Naive thymus-derived CD8-positive, alpha-beta T cell (primary cell): ENCODE measurements at regions not wholly inside any gene's neighbourhood (a gene's known extent, or its start where the extent isn't known, plus 50 kb on each side); places are given as distances from the start of the nearest gene placed in this dataset.
A peak's percentile ranks its signal among the peaks of the same experiment; 100 is the strongest.
"Not testable (repeated sequence)": the region's sequence is repeated elsewhere in the genome, so short reads cannot be mapped to it uniquely, and the experiment has no call there.

Experiments
- ATAC-seq, 2 donors: fragments of 150-1000 bp; cut with Tn5 transposase in 1 of 2; sonication (Bioruptor Pico), chemical (Tn5 transposase) in 1 of 2; 1 replicate in 1 of 2; 2 replicates in 1 of 2; pipeline ENCODE4 v1.10.0; 2021; ENCODE audit warnings: mild to moderate bottlenecking in 2 of 2, moderate library complexity in 2 of 2
- POLR2A ChIA-PET: fragments of 350-600 bp; sonication (Branson Sonifier 250); formaldehyde crosslinking; loops from one replicate; lab custom pipeline; 2021; ENCODE audit warnings: antibody characterized with exemption; lab: Charles Lee
- DNase-seq, 10 donors: peaks; one replicate each; pipeline versions ENCODE4 v3.0.0 to v3.0.0-alpha.2; 2020 to 2022
- H3K27ac Mint-ChIP-seq, 10 donors: one replicate each; pipeline ENCODE4 v1.8.0; 2020 to 2022; ENCODE audit warnings: mild to moderate bottlenecking in 10 of 10, mixed read lengths in 10 of 10, moderate library complexity in 4 of 10, inconsistent platforms in 1 of 10
- H3K27me3 Mint-ChIP-seq, 5 donors: one replicate each; pipeline ENCODE4 v1.8.0; 2021 to 2022; ENCODE audit warnings: mixed read lengths in 5 of 5
- H3K36me3 Mint-ChIP-seq, 3 donors: one replicate each; pipeline ENCODE4 v1.8.0; 2020 to 2022; ENCODE audit warnings: mixed read lengths in 3 of 3, mild to moderate bottlenecking in 2 of 3, inconsistent platforms in 1 of 3
- H3K4me1 Mint-ChIP-seq, 4 donors: one replicate each; pipeline ENCODE4 v1.8.0; 2021 to 2022; ENCODE audit warnings: mixed read lengths in 4 of 4
- H3K4me3 Mint-ChIP-seq, 10 donors: one replicate each; pipeline ENCODE4 v1.8.0; 2020 to 2022; ENCODE audit warnings: mild to moderate bottlenecking in 10 of 10, mixed read lengths in 10 of 10, moderate library complexity in 6 of 10, inconsistent platforms in 1 of 10
- H3K9me3 Mint-ChIP-seq, 9 donors: one replicate each; pipeline ENCODE4 v1.8.0; 2020 to 2022; ENCODE audit warnings: mixed read lengths in 9 of 9, mild to moderate bottlenecking in 3 of 9, inconsistent platforms in 1 of 9, moderate library complexity in 1 of 9

GRCh38 chr21:19218163-19218562, 814.6 kb upstream of the TMPRSS15 start:
- H3K36me3 Mint-ChIP-seq: no peaks in the 10 kb centered on the region
- ATAC-seq: no peak
- POLR2A ChIA-PET: no interaction called here
- no peak for DNase-seq
- no peak overlapping the region for H3K4me3 Mint-ChIP-seq
- peaks cover 0 to 23% (median 2%) of the 10 kb centered on the region in 9 donors for H3K9me3 Mint-ChIP-seq
- H3K27ac Mint-ChIP-seq: no peak overlapping the region
- no peaks in the 10 kb centered on the region for H3K4me1 Mint-ChIP-seq
- no peaks in the 10 kb centered on the region for H3K27me3 Mint-ChIP-seq

- no peak for DNase-seq
- no peak overlapping the region for H3K4me3 Mint-ChIP-seq
- no peaks in the 10 kb centered on the region for H3K4me1 Mint-ChIP-seq
- no peaks in the 10 kb centered on the region for H3K27me3 Mint-ChIP-seq
- no peaks in the 10 kb centered on the region for H3K36me3 Mint-ChIP-seq
- H3K9me3 Mint-ChIP-seq: peaks cover 0 to 14% (median 4%) of the 10 kb centered on the region in 9 donors
- no peak for ATAC-seq
- POLR2A ChIA-PET: no interaction called here
- H3K27ac Mint-ChIP-seq: no peak overlapping the region
Observed at GRCh38 chr21:19224090-19224489, 820.5 kb upstream of the TMPRSS15 start.

GRCh38 chr21:19228226-19228625, 824.6 kb upstream of the TMPRSS15 start:
- Mint-ChIP-seq H3K36me3 (no peaks in the 10 kb centered on the region), H3K27me3 (no peaks in the 10 kb centered on the region), H3K4me1 (no peaks in the 10 kb centered on the region), H3K27ac (no peak overlapping the region), H3K4me3 (no peak overlapping the region), H3K9me3 (peaks cover 0 to 18% (median 5%) of the 10 kb centered on the region in 9 donors)
- POLR2A ChIA-PET: no interaction called here
- no peak for ATAC-seq
- no peak for DNase-seq

GRCh38 chr21:19233841-19234240, 830.3 kb upstream of the TMPRSS15 start:
- H3K27ac Mint-ChIP-seq, POLR2A ChIA-PET, ATAC-seq, H3K27me3 Mint-ChIP-seq, H3K4me1 Mint-ChIP-seq, DNase-seq, H3K4me3 Mint-ChIP-seq, H3K36me3 Mint-ChIP-seq: not testable (repeated sequence)
- peaks cover 0 to 23% (median 9%) of the 10 kb centered on the region in 9 donors for H3K9me3 Mint-ChIP-seq

GRCh38 chr21:19236209-19236608, 832.6 kb upstream of the TMPRSS15 start:
- H3K4me3 Mint-ChIP-seq: no peak overlapping the region
- no peaks in the 10 kb centered on the region for H3K36me3 Mint-ChIP-seq
- no peak for ATAC-seq
- H3K27me3 Mint-ChIP-seq: no peaks in the 10 kb centered on the region
- POLR2A ChIA-PET: no interaction called here
- H3K9me3 Mint-ChIP-seq: peaks cover 0 to 23% (median 8%) of the 10 kb centered on the region in 9 donors
- no peaks in the 10 kb centered on the region for H3K4me1 Mint-ChIP-seq
- DNase-seq: no peak
- H3K27ac Mint-ChIP-seq: no peak overlapping the region

- Mint-ChIP-seq H3K27me3 (no peaks in the 10 kb centered on the region), H3K27ac (no peak overlapping the region), H3K4me1 (no peaks in the 10 kb centered on the region), H3K36me3 (no peaks in the 10 kb centered on the region), H3K9me3 (peaks cover 0 to 12% (median 8%) of the 10 kb centered on the region in 9 donors), H3K4me3 (no peak overlapping the region)
- POLR2A ChIA-PET: no interaction called here
- ATAC-seq: no peak
- DNase-seq: no peak
Observed at GRCh38 chr21:19237608-19238007, 834.0 kb upstream of the TMPRSS15 start.

GRCh38 chr21:19239696-19240095, 836.1 kb upstream of the TMPRSS15 start:
- Mint-ChIP-seq H3K27me3 (no peaks in the 10 kb centered on the region), H3K27ac (no peak overlapping the region), H3K4me3 (no peak overlapping the region), H3K4me1 (no peaks in the 10 kb centered on the region), H3K9me3 (peaks cover 0 to 9% (median 5%) of the 10 kb centered on the region in 9 donors), H3K36me3 (no peaks in the 10 kb centered on the region)
- no peak for ATAC-seq
- no peak for DNase-seq
- POLR2A ChIA-PET: no interaction called here

GRCh38 chr21:19244502-19245187, 841.1 kb upstream of the TMPRSS15 start:
- H3K36me3 Mint-ChIP-seq: no peaks in the 10 kb centered on the region
- peaks cover 0 to 28% (median 4%) of the 10 kb centered on the region in 9 donors for H3K9me3 Mint-ChIP-seq
- DNase-seq: peak in 1 of 10 donors; percentile 52
- H3K4me3 Mint-ChIP-seq: no peak overlapping the region
- ATAC-seq: no peak
- POLR2A ChIA-PET: no interaction called here
- no peak overlapping the region for H3K27ac Mint-ChIP-seq
- no peaks in the 10 kb centered on the region for H3K4me1 Mint-ChIP-seq
- H3K27me3 Mint-ChIP-seq: no peaks in the 10 kb centered on the region

GRCh38 chr21:19245188-19245580, 841.6 kb upstream of the TMPRSS15 start:
- POLR2A ChIA-PET: no interaction called here
- Mint-ChIP-seq H3K27me3 (no peaks in the 10 kb centered on the region), H3K4me3 (no peak overlapping the region), H3K27ac (peak overlapping the region in 1 of 10 donors; percentile 81), H3K9me3 (peaks cover 0 to 28% (median 6%) of the 10 kb centered on the region in 9 donors), H3K4me1 (no peaks in the 10 kb centered on the region), H3K36me3 (no peaks in the 10 kb centered on the region)
- ATAC-seq (no peak), DNase-seq (peak in 1 of 10 donors; percentile 49)

- Mint-ChIP-seq H3K27ac (no peak overlapping the region), H3K4me3 (no peak overlapping the region), H3K4me1 (no peaks in the 10 kb centered on the region), H3K36me3 (no peaks in the 10 kb centered on the region), H3K9me3 (peaks cover 2 to 28% (median 10%) of the 10 kb centered on the region in 9 donors), H3K27me3 (no peaks in the 10 kb centered on the region)
- no peak for DNase-seq
- POLR2A ChIA-PET: no interaction called here
- ATAC-seq: no peak
Observed at GRCh38 chr21:19246018-19246417, 842.4 kb upstream of the TMPRSS15 start.

- H3K36me3 Mint-ChIP-seq: no peaks in the 10 kb centered on the region
- H3K9me3 Mint-ChIP-seq: peaks cover 0 to 6% (median 0%) of the 10 kb centered on the region in 9 donors
- ATAC-seq (no peak), DNase-seq (no peak)
- POLR2A ChIA-PET: no interaction called here
- no peaks in the 10 kb centered on the region for H3K27me3 Mint-ChIP-seq
- H3K4me1 Mint-ChIP-seq: peaks cover 0 to 2% (median 0%) of the 10 kb centered on the region in 4 donors
- no peak overlapping the region for H3K4me3 Mint-ChIP-seq
- H3K27ac Mint-ChIP-seq: no peak overlapping the region
Observed at GRCh38 chr21:19256934-19257660, 853.5 kb upstream of the TMPRSS15 start.

- DNase-seq (no peak), ATAC-seq (no peak)
- Mint-ChIP-seq H3K4me3 (no peak overlapping the region), H3K4me1 (peaks cover 0 to 2% (median 0%) of the 10 kb centered on the region in 4 donors), H3K27ac (no peak overlapping the region), H3K36me3 (no peaks in the 10 kb centered on the region), H3K27me3 (no peaks in the 10 kb centered on the region), H3K9me3 (peaks cover 0 to 7% (median 0%) of the 10 kb centered on the region in 9 donors)
- POLR2A ChIA-PET: no interaction called here
Observed at GRCh38 chr21:19261731-19262376, 858.3 kb upstream of the TMPRSS15 start.

GRCh38 chr21:19266636-19267035, 863.1 kb upstream of the TMPRSS15 start:
- POLR2A ChIA-PET: no interaction called here
- Mint-ChIP-seq H3K27ac (no peak overlapping the region), H3K9me3 (peaks cover 0 to 6% (median 1%) of the 10 kb centered on the region in 9 donors), H3K27me3 (no peaks in the 10 kb centered on the region), H3K4me1 (no peaks in the 10 kb centered on the region), H3K4me3 (no peak overlapping the region), H3K36me3 (no peaks in the 10 kb centered on the region)
- ATAC-seq (no peak), DNase-seq (no peak)
